SU-DHL-6 (cell line): ENCODE measurements at regions not wholly inside any gene's neighbourhood (a gene's known extent, or its start where the extent isn't known, plus 50 kb on each side); places are given as distances from the start of the nearest gene placed in this dataset.

ENCODE experiments used
- H2AFZ ChIP-seq: fragments of 200-600 bp; sonication (generic); 2 replicates; pipeline ENCODE4 v1.6.1; 2014; ENCODE audit warnings: low read depth, mild to moderate bottlenecking, moderate library complexity, mixed read lengths, antibody characterized with exemption, low read length; ENCODE audit not compliant: severe bottlenecking
- H3F3A ChIP-seq: fragments of 200-600 bp; shearing (Covaris generic); 2 replicates; pipeline ENCODE4 v1.6.0; 2016; ENCODE audit warnings: antibody characterized with exemption, mild to moderate bottlenecking; ENCODE audit not compliant: insufficient read depth
- H3K27ac ChIP-seq: fragments of 200-600 bp; sonication (generic); 2 replicates; pipeline ENCODE4 v1.5.1; 2016; ENCODE audit warnings: low read depth, mild to moderate bottlenecking, low read length, moderate library complexity, mixed read lengths
- H3K27me3 ChIP-seq: fragments of 200-600 bp; sonication (generic), shearing (Covaris generic); 2 replicates; pipeline ENCODE4 v1.6.0; 2014; ENCODE audit warnings: mild to moderate bottlenecking, low read length
- H3K36me3 ChIP-seq: fragments of 200-600 bp; sonication (generic); 2 replicates; pipeline ENCODE4 v1.6.1; 2014; ENCODE audit warnings: mild to moderate bottlenecking, low read length, mixed read lengths
- H3K4me2 ChIP-seq: fragments of 300-600, 200-600 bp; shearing (Covaris generic), sonication (generic); 2 replicates; pipeline ENCODE4 v1.6.0; 2014; ENCODE audit warnings: low read length, low read depth, mild to moderate bottlenecking; ENCODE audit not compliant: poor library complexity, severe bottlenecking
- H3K4me3 ChIP-seq: fragments of 200-600 bp; sonication (generic); 2 replicates; pipeline ENCODE4 v1.5.1; 2014; ENCODE audit warnings: antibody characterized with exemption, low read length, mild to moderate bottlenecking, mixed read lengths; ENCODE audit not compliant: insufficient read depth, poor library complexity, severe bottlenecking
- H3K79me2 ChIP-seq: fragments of 200-600 bp; sonication (generic); 2 replicates; pipeline ENCODE4 v1.6.1; 2014; ENCODE audit warnings: mild to moderate bottlenecking, low read length, moderate library complexity; ENCODE audit not compliant: insufficient read depth
- H3K9ac ChIP-seq: fragments of 200-600 bp; sonication (generic); 2 replicates; pipeline ENCODE4 v1.7.0; 2014; ENCODE audit warnings: mild to moderate bottlenecking, low read length
- H3K9me2 ChIP-seq: fragments of 200-600 bp; sonication (generic); replicated peaks from 2 replicates; pipeline ENCODE4 v1.6.1; 2014; ENCODE audit warnings: low read length; ENCODE audit not compliant: insufficient read depth
- H3K9me3 ChIP-seq: fragments of 200-600 bp; sonication (generic); 2 replicates; pipeline ENCODE4 v1.6.1; 2014; ENCODE audit warnings: low read length, mixed read lengths; ENCODE audit not compliant: insufficient read depth
- H4K20me1 ChIP-seq: fragments of 200-600 bp; sonication (generic); 2 replicates; pipeline ENCODE4 v1.6.1; 2014; ENCODE audit warnings: low read depth, mild to moderate bottlenecking, antibody characterized with exemption, low read length, moderate library complexity, mixed read lengths
- EZH2phosphoT487 ChIP-seq: fragments of 200-600 bp; sonication (generic), shearing (Covaris generic); conservative IDR thresholded peaks from 2 replicates; pipeline ENCODE4 v1.6.1; 2018; ENCODE audit warnings: mild to moderate bottlenecking, antibody characterized with exemption, low read length, moderate library complexity, mixed read lengths
- TF ChIP-seq, protein P1 (sequence below): fragments of 200-600 bp; sonication (generic); IDR thresholded peaks from one replicate; pipeline ENCODE4 v1.5.1; 2017; ENCODE audit warnings: antibody characterized with exemption, mild to moderate bottlenecking, low read length, moderate library complexity; ENCODE audit not compliant: insufficient read depth, poor library complexity, severe bottlenecking

DNA sequence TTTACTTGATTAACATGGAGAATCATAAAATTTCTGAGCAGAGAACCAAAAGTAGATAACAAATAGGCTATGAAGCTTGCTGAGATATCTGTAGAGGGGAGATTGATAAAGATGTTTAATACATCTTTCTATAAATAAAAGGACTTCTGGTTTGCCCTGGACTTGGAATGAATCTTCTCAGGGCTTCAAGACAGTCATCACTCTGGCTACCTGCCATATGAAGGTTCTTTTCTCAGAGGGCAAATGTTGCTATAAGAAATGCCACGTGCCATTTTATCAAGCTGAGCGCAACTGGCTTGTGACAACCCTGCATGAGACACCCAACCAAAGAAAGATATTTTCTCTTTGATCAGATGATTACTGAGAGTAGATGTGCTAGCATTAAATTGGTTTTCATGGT lies 192.5 kb downstream of the WNT5A start:
- H3K79me2 ChIP-seq, result no peaks in the 10 kb centered on the region
- H3K4me3 ChIP-seq, result no peak overlapping the region
- H3K36me3 ChIP-seq, result no peaks in the 10 kb centered on the region
- H2AFZ ChIP-seq, result no peak overlapping the region
- H3F3A ChIP-seq, result no peaks in the 10 kb centered on the region
- H4K20me1 ChIP-seq, result no peaks in the 10 kb centered on the region
- H3K9me2 ChIP-seq, result no peaks in the 10 kb centered on the region; the same call in 1 of the 2 replicates
- no peak overlapping the region for H3K9ac ChIP-seq
- H3K27ac ChIP-seq, result no peak overlapping the region
- no peaks in the 10 kb centered on the region for H3K9me3 ChIP-seq
- no peak overlapping the region for H3K4me2 ChIP-seq
- no peaks in the 10 kb centered on the region for H3K27me3 ChIP-seq
- TF ChIP-seq, protein P1, sequence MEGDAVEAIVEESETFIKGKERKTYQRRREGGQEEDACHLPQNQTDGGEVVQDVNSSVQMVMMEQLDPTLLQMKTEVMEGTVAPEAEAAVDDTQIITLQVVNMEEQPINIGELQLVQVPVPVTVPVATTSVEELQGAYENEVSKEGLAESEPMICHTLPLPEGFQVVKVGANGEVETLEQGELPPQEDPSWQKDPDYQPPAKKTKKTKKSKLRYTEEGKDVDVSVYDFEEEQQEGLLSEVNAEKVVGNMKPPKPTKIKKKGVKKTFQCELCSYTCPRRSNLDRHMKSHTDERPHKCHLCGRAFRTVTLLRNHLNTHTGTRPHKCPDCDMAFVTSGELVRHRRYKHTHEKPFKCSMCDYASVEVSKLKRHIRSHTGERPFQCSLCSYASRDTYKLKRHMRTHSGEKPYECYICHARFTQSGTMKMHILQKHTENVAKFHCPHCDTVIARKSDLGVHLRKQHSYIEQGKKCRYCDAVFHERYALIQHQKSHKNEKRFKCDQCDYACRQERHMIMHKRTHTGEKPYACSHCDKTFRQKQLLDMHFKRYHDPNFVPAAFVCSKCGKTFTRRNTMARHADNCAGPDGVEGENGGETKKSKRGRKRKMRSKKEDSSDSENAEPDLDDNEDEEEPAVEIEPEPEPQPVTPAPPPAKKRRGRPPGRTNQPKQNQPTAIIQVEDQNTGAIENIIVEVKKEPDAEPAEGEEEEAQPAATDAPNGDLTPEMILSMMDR, result no peak
- no peak for TF ChIP-seq EZH2phosphoT487

- Histone ChIP-seq H3K4me3 (no peak overlapping the region), H3K27ac (no peak overlapping the region), H2AFZ (no peak overlapping the region), H3K79me2 (no peaks in the 10 kb centered on the region), H3K9me2 (no peaks in the 10 kb centered on the region), H3F3A (no peaks in the 10 kb centered on the region), H3K36me3 (no peaks in the 10 kb centered on the region), H4K20me1 (no peaks in the 10 kb centered on the region), H3K4me2 (no peak overlapping the region), H3K27me3 (no peaks in the 10 kb centered on the region), H3K9me3 (no peaks in the 10 kb centered on the region), H3K9ac (no peak overlapping the region)
- no peak for TF ChIP-seq EZH2phosphoT487
- TF ChIP-seq, protein P1, result no peak
Measured at GRCh38 chr3:55292360-55292759, 194.7 kb downstream of the WNT5A start.

DNA sequence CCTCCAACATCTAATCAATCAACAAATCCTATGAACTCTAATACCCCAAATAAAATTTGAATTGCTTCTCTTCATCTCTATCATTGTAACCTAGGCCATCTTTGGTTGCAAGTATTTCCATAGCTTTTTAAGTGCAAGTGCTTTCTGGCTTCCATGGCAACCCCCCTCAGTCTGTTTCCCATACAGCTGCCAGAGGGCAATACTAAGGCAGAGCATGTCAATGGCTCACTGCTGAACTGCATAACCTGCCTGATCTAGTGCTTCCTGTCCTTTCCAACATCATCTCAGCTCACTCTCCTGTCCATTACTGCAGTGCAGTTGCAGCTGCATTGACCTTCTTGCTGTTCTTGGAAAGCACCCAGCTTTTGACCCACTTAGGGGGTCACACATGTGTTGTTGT lies 198.4 kb downstream of the WNT5A start:
- no peak overlapping the region for H2AFZ ChIP-seq
- H3F3A ChIP-seq, result no peaks in the 10 kb centered on the region
- TF ChIP-seq, protein P1, result no peak
- TF ChIP-seq EZH2phosphoT487, result no peak
- no peak overlapping the region for H3K9ac ChIP-seq
- no peak overlapping the region for H3K27ac ChIP-seq
- no peak overlapping the region for H3K4me2 ChIP-seq
- no peaks in the 10 kb centered on the region for H3K79me2 ChIP-seq
- no peaks in the 10 kb centered on the region for H3K27me3 ChIP-seq
- no peaks in the 10 kb centered on the region for H3K9me2 ChIP-seq
- no peaks in the 10 kb centered on the region for H3K36me3 ChIP-seq
- H3K9me3 ChIP-seq, result no peaks in the 10 kb centered on the region
- H3K4me3 ChIP-seq, result no peak overlapping the region
- H4K20me1 ChIP-seq, result no peaks in the 10 kb centered on the region

GRCh38 chr3:55286693-55287092 lies 200.4 kb downstream of the WNT5A start:
- Histone ChIP-seq H4K20me1 (no peaks in the 10 kb centered on the region), H3K27ac (no peak overlapping the region), H3K36me3 (no peaks in the 10 kb centered on the region), H2AFZ (no peak overlapping the region), H3K79me2 (no peaks in the 10 kb centered on the region), H3K9me2 (no peaks in the 10 kb centered on the region), H3K9me3 (no peaks in the 10 kb centered on the region), H3K4me2 (no peak overlapping the region), H3K27me3 (no peaks in the 10 kb centered on the region), H3F3A (no peaks in the 10 kb centered on the region), H3K4me3 (no peak overlapping the region), H3K9ac (no peak overlapping the region)
- TF ChIP-seq, protein P1, result no peak
- no peak for TF ChIP-seq EZH2phosphoT487
